Lower leg skin (tissue), 3 donors: ENCODE measurements at regions not wholly inside any gene's neighbourhood (a gene's known extent, or its start where the extent isn't known, plus 50 kb on each side); places are given as distances from the start of the nearest gene placed in this dataset.

Source experiments
- POLR2A ChIP-seq, 2 donors: fragments of 450-650 bp; IDR thresholded peaks; one replicate each; pipeline ENCODE4 v1.6.1; 2016 to 2017; ENCODE audit warnings: antibody characterized with exemption in 2 of 2, mild to moderate bottlenecking in 1 of 2, moderate library complexity in 1 of 2
- TF ChIP-seq, protein P1 (sequence below), 3 donors: fragments of 450-650 bp; IDR thresholded peaks; one replicate each; pipeline ENCODE4 v1.5.1; 2016; ENCODE audit warnings: antibody characterized with exemption in 3 of 3, mild to moderate bottlenecking in 3 of 3, moderate library complexity in 2 of 3

- TF ChIP-seq, protein P1, sequence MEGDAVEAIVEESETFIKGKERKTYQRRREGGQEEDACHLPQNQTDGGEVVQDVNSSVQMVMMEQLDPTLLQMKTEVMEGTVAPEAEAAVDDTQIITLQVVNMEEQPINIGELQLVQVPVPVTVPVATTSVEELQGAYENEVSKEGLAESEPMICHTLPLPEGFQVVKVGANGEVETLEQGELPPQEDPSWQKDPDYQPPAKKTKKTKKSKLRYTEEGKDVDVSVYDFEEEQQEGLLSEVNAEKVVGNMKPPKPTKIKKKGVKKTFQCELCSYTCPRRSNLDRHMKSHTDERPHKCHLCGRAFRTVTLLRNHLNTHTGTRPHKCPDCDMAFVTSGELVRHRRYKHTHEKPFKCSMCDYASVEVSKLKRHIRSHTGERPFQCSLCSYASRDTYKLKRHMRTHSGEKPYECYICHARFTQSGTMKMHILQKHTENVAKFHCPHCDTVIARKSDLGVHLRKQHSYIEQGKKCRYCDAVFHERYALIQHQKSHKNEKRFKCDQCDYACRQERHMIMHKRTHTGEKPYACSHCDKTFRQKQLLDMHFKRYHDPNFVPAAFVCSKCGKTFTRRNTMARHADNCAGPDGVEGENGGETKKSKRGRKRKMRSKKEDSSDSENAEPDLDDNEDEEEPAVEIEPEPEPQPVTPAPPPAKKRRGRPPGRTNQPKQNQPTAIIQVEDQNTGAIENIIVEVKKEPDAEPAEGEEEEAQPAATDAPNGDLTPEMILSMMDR (IDR thresholded peaks at IDR 0.05): no peak
- no peak for TF ChIP-seq POLR2A (IDR thresholded peaks at IDR 0.05)
Observed at GRCh38 chr7:119706608-119707007, 566.4 kb upstream of the KCND2 start.
